ENCODE measurements at regions not wholly inside any gene's neighbourhood (a gene's known extent, or its start where the extent isn't known, plus 50 kb on each side); places are given as distances from the start of the nearest gene placed in this dataset.

DNA sequence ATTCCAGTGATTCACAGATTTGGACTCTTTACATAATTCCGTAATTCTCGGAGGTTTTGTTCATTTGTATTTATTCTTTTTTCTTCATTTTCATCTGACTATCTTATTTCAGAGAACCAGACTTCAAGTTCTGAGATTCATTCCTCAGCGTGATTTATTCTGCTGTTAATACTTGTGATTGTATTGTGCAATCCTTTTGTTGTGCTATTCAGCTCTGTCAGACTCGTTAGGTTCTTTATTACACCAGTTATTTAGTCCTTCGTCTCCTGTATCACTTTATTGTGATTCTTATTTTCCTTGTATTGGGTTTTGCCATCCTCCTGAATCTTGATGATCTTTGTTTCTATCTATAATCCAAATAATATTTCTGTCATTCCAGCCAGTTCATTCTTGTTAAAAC, 529.3 kb upstream of the LRRTM4 start:
- in situ Hi-C loops (cut with HindIII; ENCODE audit: low sequenced_read_pairs) = no loop called here
- TF ChIP-seq, protein P1, sequence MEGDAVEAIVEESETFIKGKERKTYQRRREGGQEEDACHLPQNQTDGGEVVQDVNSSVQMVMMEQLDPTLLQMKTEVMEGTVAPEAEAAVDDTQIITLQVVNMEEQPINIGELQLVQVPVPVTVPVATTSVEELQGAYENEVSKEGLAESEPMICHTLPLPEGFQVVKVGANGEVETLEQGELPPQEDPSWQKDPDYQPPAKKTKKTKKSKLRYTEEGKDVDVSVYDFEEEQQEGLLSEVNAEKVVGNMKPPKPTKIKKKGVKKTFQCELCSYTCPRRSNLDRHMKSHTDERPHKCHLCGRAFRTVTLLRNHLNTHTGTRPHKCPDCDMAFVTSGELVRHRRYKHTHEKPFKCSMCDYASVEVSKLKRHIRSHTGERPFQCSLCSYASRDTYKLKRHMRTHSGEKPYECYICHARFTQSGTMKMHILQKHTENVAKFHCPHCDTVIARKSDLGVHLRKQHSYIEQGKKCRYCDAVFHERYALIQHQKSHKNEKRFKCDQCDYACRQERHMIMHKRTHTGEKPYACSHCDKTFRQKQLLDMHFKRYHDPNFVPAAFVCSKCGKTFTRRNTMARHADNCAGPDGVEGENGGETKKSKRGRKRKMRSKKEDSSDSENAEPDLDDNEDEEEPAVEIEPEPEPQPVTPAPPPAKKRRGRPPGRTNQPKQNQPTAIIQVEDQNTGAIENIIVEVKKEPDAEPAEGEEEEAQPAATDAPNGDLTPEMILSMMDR (IDR thresholded peaks at IDR 0.05; ENCODE audit: low read depth, low read length, missing control alignments) = no peak
- H3K4me3 ChIP-seq (ENCODE audit: low read depth, low read length) = no peak overlapping the region
- no peak for DNase-seq (ENCODE audit: low read depth)

DNA sequence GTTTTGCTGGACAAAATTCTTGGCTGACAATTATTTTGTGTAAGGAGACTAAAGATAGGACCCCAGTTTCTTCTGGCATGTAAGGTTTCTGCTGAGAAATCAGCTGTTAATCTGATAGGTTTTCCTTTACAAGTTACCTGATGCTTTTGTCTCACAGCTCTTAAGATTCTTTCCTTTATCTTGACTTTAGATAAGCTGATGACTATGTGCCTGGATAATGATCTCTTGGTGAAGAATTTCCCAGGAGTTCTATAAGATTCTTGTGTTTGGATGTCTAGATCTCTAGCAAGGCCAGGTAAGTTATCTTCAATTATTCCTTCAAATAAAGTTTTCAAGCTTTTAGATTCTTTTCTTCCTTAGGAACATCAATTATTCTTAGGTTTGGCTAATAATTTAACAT, 534.8 kb upstream of the LRRTM4 start:
- H3K4me3 ChIP-seq (ENCODE audit: low read depth, low read length) = no peak overlapping the region
- DNase-seq (ENCODE audit: low read depth) = no peak
- in situ Hi-C loops (cut with HindIII; ENCODE audit: low sequenced_read_pairs) = no loop called here
- TF ChIP-seq, protein P1 (IDR thresholded peaks at IDR 0.05; ENCODE audit: low read depth, low read length, missing control alignments) = no peak

DNA sequence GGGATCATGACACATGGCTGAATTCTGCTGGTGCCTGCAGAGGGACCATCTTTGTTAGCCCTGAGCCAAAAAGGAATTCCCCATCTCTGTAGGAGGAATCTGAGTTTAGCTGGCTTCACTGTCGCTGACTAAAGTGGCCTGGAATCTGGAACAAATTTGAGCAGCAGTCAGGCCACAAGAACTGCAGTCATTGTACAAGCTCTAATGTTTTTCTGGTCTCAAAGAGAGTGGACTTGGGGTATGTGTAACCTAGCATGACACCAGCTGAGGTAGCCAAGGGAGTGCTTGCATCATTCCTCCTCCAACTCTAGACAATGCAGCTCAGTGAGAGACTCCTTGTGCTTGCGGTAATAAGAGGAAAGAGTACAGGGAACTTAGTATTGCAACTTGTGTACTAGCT, 539.1 kb upstream of the LRRTM4 start:
- DNase-seq (ENCODE audit: low read depth) = peak; percentile 55
- TF ChIP-seq, protein P1 (IDR thresholded peaks at IDR 0.05; ENCODE audit: low read depth, low read length, missing control alignments) = no peak
- in situ Hi-C loops (cut with HindIII; ENCODE audit: low sequenced_read_pairs) = no loop called here
- no peak overlapping the region for H3K4me3 ChIP-seq (ENCODE audit: low read depth, low read length)

DNA sequence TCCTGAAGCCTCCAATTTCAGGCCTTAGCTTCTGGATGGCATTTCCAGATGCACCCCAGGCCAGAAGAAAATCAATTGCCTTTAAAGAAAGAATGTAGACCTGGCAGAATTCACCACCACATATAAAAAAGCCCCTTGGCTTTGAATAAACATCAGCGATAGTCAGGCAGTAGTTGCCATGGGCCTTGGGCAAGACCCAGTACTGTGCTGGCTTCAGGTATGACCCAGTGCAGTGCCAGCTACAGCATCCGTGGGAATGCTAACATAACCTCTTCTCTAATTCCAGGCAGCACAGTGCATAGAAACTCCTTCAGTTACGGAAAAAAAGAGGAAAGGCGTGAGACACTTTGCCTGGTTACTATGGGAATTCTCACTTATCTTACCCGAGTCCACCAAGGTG, 539.6 kb upstream of the LRRTM4 start:
- no peak for DNase-seq (ENCODE audit: low read depth)
- in situ Hi-C loops (cut with HindIII; ENCODE audit: low sequenced_read_pairs) = no loop called here
- no peak overlapping the region for H3K4me3 ChIP-seq (ENCODE audit: low read depth, low read length)

DNA sequence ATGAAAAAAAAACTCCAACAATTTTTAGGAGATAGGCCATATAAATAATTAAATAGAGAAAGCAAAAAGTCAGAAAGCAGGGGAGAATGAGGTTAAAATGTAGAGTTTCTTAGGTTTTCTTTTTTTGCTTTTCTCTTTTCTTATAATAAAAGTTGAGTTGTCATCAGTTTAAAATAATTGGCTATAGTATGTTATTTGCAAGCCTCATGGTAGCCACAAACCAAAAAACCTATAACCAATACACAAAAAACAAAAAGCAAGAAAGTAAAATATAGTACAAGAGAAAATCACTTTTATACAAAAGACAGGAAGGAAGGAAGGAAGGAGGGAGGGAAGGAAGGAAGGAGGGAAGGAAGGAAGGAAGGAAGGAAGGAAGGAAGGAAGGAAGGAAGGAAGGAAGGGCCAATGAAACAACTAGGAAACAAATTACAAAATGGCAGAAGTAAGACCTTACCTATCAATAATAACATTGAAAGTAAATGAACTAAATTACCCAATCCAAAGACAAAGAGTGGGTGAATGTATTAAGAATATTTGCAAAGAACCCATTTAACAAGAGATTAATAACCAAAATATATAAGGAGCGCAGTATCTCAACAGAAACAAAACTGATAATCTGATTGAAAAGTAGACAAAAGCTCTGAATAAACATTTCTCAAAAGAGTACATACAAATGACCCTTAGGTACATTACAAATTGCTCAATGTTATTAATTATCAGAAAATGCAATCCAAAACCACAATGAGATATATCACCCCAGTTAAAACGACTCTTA, 541.3 kb upstream of the LRRTM4 start:
- no peak overlapping the region for H3K4me3 ChIP-seq (ENCODE audit: low read depth, low read length)
- TF ChIP-seq, protein P1 (IDR thresholded peaks at IDR 0.05; ENCODE audit: low read depth, low read length, missing control alignments) = no peak
- in situ Hi-C loops (cut with HindIII; ENCODE audit: low sequenced_read_pairs) = no loop called here
- no peak for DNase-seq (ENCODE audit: low read depth)

More for the DNA sequence above, 539.6 kb upstream of the LRRTM4 start:
- TF ChIP-seq, protein P1 (IDR thresholded peaks at IDR 0.05; ENCODE audit: low read depth, low read length, missing control alignments) = no peak

DNA sequence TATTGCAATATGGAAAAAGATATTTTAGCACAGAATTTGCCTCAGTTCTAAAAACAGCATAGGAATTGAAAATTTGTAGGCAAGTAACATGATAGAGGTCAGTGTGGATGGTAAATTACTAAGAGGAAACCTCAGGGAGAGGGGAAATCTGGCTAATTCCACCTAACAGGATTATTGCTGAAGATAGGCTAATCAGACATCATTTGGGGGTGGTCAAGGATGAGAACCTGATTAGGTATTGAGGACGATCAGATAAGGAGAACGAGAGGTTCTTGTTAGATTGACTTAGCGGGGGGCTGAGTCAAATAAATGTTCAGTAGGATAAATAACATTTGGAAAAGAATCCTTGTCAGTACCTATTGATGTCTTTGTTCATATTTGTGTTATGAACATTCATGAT, 543.2 kb upstream of the LRRTM4 start:
- H3K4me3 ChIP-seq (ENCODE audit: low read depth, low read length) = no peak overlapping the region
- TF ChIP-seq, protein P1 (IDR thresholded peaks at IDR 0.05; ENCODE audit: low read depth, low read length, missing control alignments) = no peak
- in situ Hi-C loops (cut with HindIII; ENCODE audit: low sequenced_read_pairs) = no loop called here
- DNase-seq (ENCODE audit: low read depth) = no peak
